ENCODE measurements at regions not wholly inside any gene's neighbourhood (a gene's known extent, or its start where the extent isn't known, plus 50 kb on each side); places are given as distances from the start of the nearest gene placed in this dataset.
A peak's percentile ranks its signal among the peaks of the same experiment; 100 is the strongest.

- TF ChIP-seq ARID4A (CRISPR knock-in tag; IDR thresholded peaks at IDR 0.05; ENCODE audit: borderline replicate concordance), result no peak
- TF ChIP-seq, protein P1, sequence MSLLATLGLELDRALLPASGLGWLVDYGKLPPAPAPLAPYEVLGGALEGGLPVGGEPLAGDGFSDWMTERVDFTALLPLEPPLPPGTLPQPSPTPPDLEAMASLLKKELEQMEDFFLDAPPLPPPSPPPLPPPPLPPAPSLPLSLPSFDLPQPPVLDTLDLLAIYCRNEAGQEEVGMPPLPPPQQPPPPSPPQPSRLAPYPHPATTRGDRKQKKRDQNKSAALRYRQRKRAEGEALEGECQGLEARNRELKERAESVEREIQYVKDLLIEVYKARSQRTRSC (CRISPR knock-in tag; IDR thresholded peaks at IDR 0.05; ENCODE audit: low read depth), result no peak
- TF ChIP-seq EED (CRISPR knock-in tag; IDR thresholded peaks at IDR 0.05), result no peak
- TF ChIP-seq ZBTB2 (CRISPR knock-in tag; IDR thresholded peaks at IDR 0.05; ENCODE audit: low read depth), result no peak
- TF ChIP-seq SMAD9 (CRISPR knock-in tag; IDR thresholded peaks at IDR 0.05), result no peak
- TF ChIP-seq PPARG (CRISPR knock-in tag; conservative IDR thresholded peaks at IDR 0.05), result peak; percentile 62; the same call in 1 of the 2 replicates
Observed at GRCh38 chr6:47152666-47153403, 110.7 kb upstream of the ADGRF1 start (continued).
